Heart left ventricle (tissue), 16 donors: ENCODE measurements at regions not wholly inside any gene's neighbourhood (a gene's known extent, or its start where the extent isn't known, plus 50 kb on each side); places are given as distances from the start of the nearest gene placed in this dataset.

Experiments
- ATAC-seq, 4 donors: fragments of 200-7000 bp; cut with Tn5 transposase; one replicate each; pipeline ENCODE4 v1.9.1; 2020 to 2022; ENCODE audit warnings: moderate library complexity in 4 of 4, mild to moderate bottlenecking in 3 of 4, moderate number of reproducible peaks in 1 of 4
- DNase-seq, 5 donors: peaks; one replicate each; pipeline ENCODE4 v3.0.0-alpha.2; 2020
- H3K27ac ChIP-seq, 12 donors: fragments of 200-600 bp; sonication (generic) in 4 of 12; one replicate each; pipeline versions ENCODE4 v1.5.0 to v1.8.0; 2016 to 2022; ENCODE audit warnings: mild to moderate bottlenecking in 2 of 12
- H3K27me3 ChIP-seq, 9 donors: fragments of 200-600 bp; sonication (generic) in 2 of 9; one replicate each; pipeline versions ENCODE4 v1.5.1 to v1.8.0; 2016 to 2022; ENCODE audit warnings: mild to moderate bottlenecking in 3 of 9
- H3K36me3 ChIP-seq, 9 donors: fragments of 200-600 bp; sonication (generic) in 2 of 9; one replicate each; pipeline versions ENCODE4 v1.5.0 to v1.8.0; 2018 to 2022; ENCODE audit warnings: mild to moderate bottlenecking in 2 of 9
- H3K4me1 ChIP-seq, 12 donors: fragments of 200-600 bp; sonication (generic) in 4 of 12; one replicate each; pipeline versions ENCODE4 v1.5.0 to v1.8.0; 2016 to 2022; ENCODE audit warnings: mild to moderate bottlenecking in 3 of 12
- H3K4me3 ChIP-seq, 12 donors: fragments of 200-600 bp; sonication (generic) in 4 of 12; one replicate each; pipeline versions ENCODE4 v1.5.0 to v1.8.0; 2017 to 2022; ENCODE audit warnings: mild to moderate bottlenecking in 9 of 12, moderate library complexity in 4 of 12
- H3K9me3 ChIP-seq, 12 donors: fragments of 200-600 bp; sonication (generic) in 4 of 12; one replicate each; pipeline versions ENCODE4 v1.5.0 to v1.8.0; 2016 to 2022; ENCODE audit warnings: mild to moderate bottlenecking in 1 of 12
- CTCF ChIP-seq, 12 donors: fragments of 200-600 bp; sonication (generic) in 4 of 12; IDR thresholded peaks; one replicate each; pipeline versions ENCODE4 v1.5.0 to v1.8.0; 2018 to 2022; ENCODE audit warnings: antibody characterized with exemption in 12 of 12, mild to moderate bottlenecking in 5 of 12
- POLR2A ChIP-seq, 2 donors: fragments of 450-650 bp; IDR thresholded peaks; one replicate each; pipeline ENCODE4 v1.6.1; 2017; ENCODE audit warnings: antibody characterized with exemption in 2 of 2, mild to moderate bottlenecking in 2 of 2, moderate library complexity in 2 of 2
- WGBS, 4 donors: extraction: QIAGEN DNeasy Blood & Tissue Kit in 2 of 4; methylation state at CpG; one replicate each; pipeline versions ENCODE4 v1.1.5 to v1.1.7; 2013 to 2018; 5-methylcytosine and 5-hydroxymethylcytosine counted together
- intact Hi-C, 10 donors: fragments of 100-400 bp; cut with DNase I; formaldehyde crosslinking; loops; one replicate each; pipeline versions ENCODE4 v1.11.1 to v1.14.2; 2022
- donor health status: ischemic (EF 13 %, LVEDD 7.1; RV severe dilation, severe dysfunction).
- donor health status: healthy with polysubstance abuse.
- donor health status: DM: no; HTN: yes; CAD: no.
- donor health status: DM: no; HTN: no; CAD: no.
- donor health status: ischemic (EF 25% LVEDD 6.9; RV normal size, moderate dysfunction).
- donor health status: ischemic (EF 25% LVEDD 5.7; RV mildly dilated, moderate dysfunction).
- donor health status: healthy.
- donor health status: DM: yes; HTN: yes; CAD: no.
- donor health status: ischemic (EF 35%, LVEDD 5.7; RV mildly dilated, moderate dysfunction).
- donor health status: nonischemic (EF 11% LVEDD 7.7; RV severe dilation, severe dysfunction).
- donor health status: DM: yes; HTN: yes; CAD: no.
- donor health status: PGD.
- donor health status: ischemic (EF 29% LVEDD 5.4; RV normal size, mild dysfunction).
- donor health status: nonischemic (EF 23%, LVEDD 6.1; RV moderate dilation, normal function).

- H3K27ac ChIP-seq = no peak overlapping the region
- no peak overlapping the region for H3K4me3 ChIP-seq
- no peaks in the 10 kb centered on the region for H3K27me3 ChIP-seq
- peaks cover 0 to 14% (median 0%) of the 10 kb centered on the region in 9 donors for H3K36me3 ChIP-seq
- intact Hi-C loops = loop anchor here (1.0 to 10.0 kb wide), 11 partner anchors 53 to 207 kb away; no protein-coding TSS in a partner anchor
- peak in 3 of 5 donors; percentile 23 to 49 (median 25) for DNase-seq
- peak; percentile 67 to 80 (median 72) for ATAC-seq
- 56 to 69% (median 62%) methylated on average over 4 of the region's 4 CpGs for WGBS, 4 donors
- TF ChIP-seq POLR2A (IDR thresholded peaks at IDR 0.05) (no peak), CTCF (IDR thresholded peaks at IDR 0.05) (peak; percentile 33 to 75 (median 61))
- H3K9me3 ChIP-seq = no peaks in the 10 kb centered on the region
- peaks cover 0 to 2% (median 0%) of the 10 kb centered on the region in 12 donors for H3K4me1 ChIP-seq
Measured at GRCh38 chr3:124351430-124352148, 359.7 kb upstream of the ROPN1 start.

- H3K27ac ChIP-seq = no peak overlapping the region
- ATAC-seq = no peak
- no peak for DNase-seq
- 95 to 97% (median 95%) methylated on average over 3 of the region's 3 CpGs for WGBS, 4 donors
- peaks cover 0 to 2% (median 0%) of the 10 kb centered on the region in 12 donors for H3K4me1 ChIP-seq
- no peak overlapping the region for H3K4me3 ChIP-seq
- TF ChIP-seq POLR2A (IDR thresholded peaks at IDR 0.05) (no peak), CTCF (IDR thresholded peaks at IDR 0.05) (no peak)
- intact Hi-C loops = loop anchor here in 8 of 10 donors (2.0 to 10.0 kb wide), 7 partner anchors 53 to 205 kb away; no protein-coding TSS in a partner anchor
- H3K27me3 ChIP-seq = no peaks in the 10 kb centered on the region
- H3K9me3 ChIP-seq = no peaks in the 10 kb centered on the region
- H3K36me3 ChIP-seq = peaks cover 0 to 14% (median 0%) of the 10 kb centered on the region in 9 donors
Measured at GRCh38 chr3:124352149-124352539, 360.2 kb upstream of the ROPN1 start.

- H3K27me3 ChIP-seq = no peaks in the 10 kb centered on the region
- TF ChIP-seq CTCF (IDR thresholded peaks at IDR 0.05) (no peak), POLR2A (IDR thresholded peaks at IDR 0.05) (no peak)
- DNase-seq (no peak), ATAC-seq (no peak)
- no peak overlapping the region for H3K27ac ChIP-seq
- H3K4me1 ChIP-seq = peaks cover 0 to 2% (median 0%) of the 10 kb centered on the region in 12 donors
- no peaks in the 10 kb centered on the region for H3K9me3 ChIP-seq
- intact Hi-C loops = loop anchor here in 8 of 10 donors (2.0 to 10.0 kb wide), 7 partner anchors 51 to 204 kb away; no protein-coding TSS in a partner anchor
- 84 to 92% (median 88%) methylated on average over 2 of the region's 2 CpGs for WGBS, 4 donors
- peaks cover 0 to 3% (median 0%) of the 10 kb centered on the region in 9 donors for H3K36me3 ChIP-seq
- no peak overlapping the region for H3K4me3 ChIP-seq
Measured at GRCh38 chr3:124353691-124354090, 361.8 kb upstream of the ROPN1 start.

- TF ChIP-seq POLR2A (IDR thresholded peaks at IDR 0.05) = no peak
- no peak for TF ChIP-seq CTCF (IDR thresholded peaks at IDR 0.05)
- DNase-seq = no peak
- Histone ChIP-seq H3K36me3 (peaks cover 0 to under 1% (median 0%) of the 10 kb centered on the region in 9 donors), H3K4me1 (peaks cover 0 to 2% (median 0%) of the 10 kb centered on the region in 12 donors), H3K27me3 (no peaks in the 10 kb centered on the region), H3K4me3 (no peak overlapping the region), H3K9me3 (no peaks in the 10 kb centered on the region), H3K27ac (no peak overlapping the region)
- WGBS, 4 donors = 89 to 95% (median 92%) methylated on average over 2 of the region's 2 CpGs
- intact Hi-C loops = loop anchor here in 8 of 10 donors (5.0 to 10.0 kb wide), 6 partner anchors 51 to 203 kb away; no protein-coding TSS in a partner anchor
- ATAC-seq = no peak
Measured at GRCh38 chr3:124354150-124354549, 362.2 kb upstream of the ROPN1 start.
